ENCODE measurements at regions not wholly inside any gene's neighbourhood (a gene's known extent, or its start where the extent isn't known, plus 50 kb on each side); places are given as distances from the start of the nearest gene placed in this dataset.

DNA sequence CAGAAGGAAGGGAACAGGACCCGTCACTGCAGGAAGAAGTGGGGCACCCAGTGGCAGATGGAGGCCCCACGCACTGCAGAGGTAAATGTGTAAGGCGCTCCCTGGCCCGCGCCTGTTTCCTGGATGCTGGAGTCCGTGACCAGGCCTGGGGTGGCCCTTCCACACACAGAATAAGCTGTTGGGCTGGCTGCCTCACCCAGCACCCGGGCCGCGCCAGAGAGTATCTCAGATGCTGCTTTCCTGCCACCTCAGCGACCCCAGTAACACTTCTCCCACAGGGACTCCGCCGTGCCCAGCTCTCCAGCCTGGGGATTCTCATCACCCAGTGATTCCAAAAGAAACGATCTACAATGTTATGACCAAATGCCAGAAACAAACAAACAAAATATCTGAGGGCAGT, 1993.1 kb downstream of the TP53TG3F start:
- TF ChIP-seq ZNF274 (IDR thresholded peaks at IDR 0.05; ENCODE audit: low read depth, low read length): no peak
- TF ChIP-seq YY1 (IDR thresholded peaks at IDR 0.05; ENCODE audit: insufficient read depth, insufficient read length): no peak
- TF ChIP-seq SUZ12 (IDR thresholded peaks at IDR 0.05; ENCODE audit: extremely low read depth, insufficient read depth, insufficient read length): no peak

Data from NT2/D1 (cell line).